SK-N-MC (cell line): ENCODE measurements at regions not wholly inside any gene's neighbourhood (a gene's known extent, or its start where the extent isn't known, plus 50 kb on each side); places are given as distances from the start of the nearest gene placed in this dataset.

ENCODE experiments used
- EZH2 ChIP-seq: fragments of 200-600 bp; sonication (generic); IDR thresholded peaks from one replicate; pipeline ENCODE4 v1.6.1; 2017; ENCODE audit warnings: antibody characterized with exemption
- FOXP2 ChIP-seq: optimal IDR thresholded peaks from 2 replicates; pipeline ENCODE3; 2011; ENCODE audit warnings: mild to moderate bottlenecking, moderate library complexity; ENCODE audit not compliant: insufficient read depth; ENCODE audit errors: extremely low read length, control extremely low read depth
- POLR2AphosphoS5 ChIP-seq: IDR thresholded peaks from 2 replicates; pipeline ENCODE4 v1.6.1; 2012; ENCODE audit warnings: mild to moderate bottlenecking, low read depth, low read length, borderline replicate concordance

- TF ChIP-seq POLR2AphosphoS5, result no peak
- TF ChIP-seq EZH2, result no peak
- no peak for TF ChIP-seq FOXP2
Observed at GRCh38 chr12:87094356-87094755, 838.2 kb upstream of the MGAT4C start.
